D721Med (cell line): ENCODE measurements at regions not wholly inside any gene's neighbourhood (a gene's known extent, or its start where the extent isn't known, plus 50 kb on each side); places are given as distances from the start of the nearest gene placed in this dataset.

Source experiments
- DNase-seq: peaks from one replicate; pipeline ENCODE4 v3.0.0; 2011; ENCODE audit warnings: low spot score; ENCODE audit not compliant: insufficient read length
- FAIRE-seq: peaks from 2 replicates; lab custom pipeline; 2011; peaks lifted over from hg19 to GRCh38; lab: Jason Lieb, UNC
- TF ChIP-seq, protein P1 (sequence below): IDR thresholded peaks from 2 replicates; pipeline ENCODE4 v1.5.1; 2012; ENCODE audit warnings: mild to moderate bottlenecking, control low read depth; ENCODE audit not compliant: insufficient read depth; ENCODE audit errors: missing control alignments

DNA sequence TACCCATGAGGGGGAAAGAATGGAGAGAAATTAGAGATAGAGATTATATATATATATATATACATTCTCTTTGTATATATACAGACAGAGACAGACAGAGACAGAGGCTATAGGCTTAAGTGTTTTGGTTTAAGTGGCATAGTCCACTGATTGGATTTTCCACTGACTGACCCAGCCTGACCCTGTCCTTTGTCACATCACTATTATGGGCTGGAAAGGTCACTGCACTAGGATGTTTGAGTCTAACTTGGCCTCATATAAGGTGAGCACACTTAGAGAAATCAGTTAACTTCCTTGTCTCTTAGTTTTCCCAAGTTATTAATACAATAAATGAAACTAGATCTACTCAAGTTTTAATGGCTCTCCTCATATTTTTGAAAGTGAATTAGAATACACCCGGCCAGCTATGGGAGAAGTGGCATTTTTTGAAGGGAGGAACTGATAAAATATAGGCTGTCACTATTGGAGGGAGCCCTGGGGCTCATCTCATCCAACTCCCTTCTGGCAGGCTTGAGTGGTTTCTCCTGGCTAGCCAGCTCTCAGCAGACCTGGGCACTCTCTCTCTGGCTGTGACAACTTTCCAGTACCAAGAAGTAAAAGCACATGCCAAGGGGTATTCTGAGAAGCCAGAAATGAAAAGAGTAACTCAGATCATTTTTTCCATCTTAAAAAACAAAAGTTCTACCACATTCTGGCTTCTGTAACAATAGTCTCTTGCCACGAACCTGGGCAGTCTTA lies 455.6 kb upstream of the ANKRD30A start:
- TF ChIP-seq, protein P1, sequence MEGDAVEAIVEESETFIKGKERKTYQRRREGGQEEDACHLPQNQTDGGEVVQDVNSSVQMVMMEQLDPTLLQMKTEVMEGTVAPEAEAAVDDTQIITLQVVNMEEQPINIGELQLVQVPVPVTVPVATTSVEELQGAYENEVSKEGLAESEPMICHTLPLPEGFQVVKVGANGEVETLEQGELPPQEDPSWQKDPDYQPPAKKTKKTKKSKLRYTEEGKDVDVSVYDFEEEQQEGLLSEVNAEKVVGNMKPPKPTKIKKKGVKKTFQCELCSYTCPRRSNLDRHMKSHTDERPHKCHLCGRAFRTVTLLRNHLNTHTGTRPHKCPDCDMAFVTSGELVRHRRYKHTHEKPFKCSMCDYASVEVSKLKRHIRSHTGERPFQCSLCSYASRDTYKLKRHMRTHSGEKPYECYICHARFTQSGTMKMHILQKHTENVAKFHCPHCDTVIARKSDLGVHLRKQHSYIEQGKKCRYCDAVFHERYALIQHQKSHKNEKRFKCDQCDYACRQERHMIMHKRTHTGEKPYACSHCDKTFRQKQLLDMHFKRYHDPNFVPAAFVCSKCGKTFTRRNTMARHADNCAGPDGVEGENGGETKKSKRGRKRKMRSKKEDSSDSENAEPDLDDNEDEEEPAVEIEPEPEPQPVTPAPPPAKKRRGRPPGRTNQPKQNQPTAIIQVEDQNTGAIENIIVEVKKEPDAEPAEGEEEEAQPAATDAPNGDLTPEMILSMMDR: no peak
- DNase-seq (no peak), FAIRE-seq (no peak)

- TF ChIP-seq, protein P1: no peak
- no peak for FAIRE-seq
- DNase-seq: no peak
Measured at GRCh38 chr10:36666451-36666850, 458.9 kb upstream of the ANKRD30A start.

- FAIRE-seq (no peak), DNase-seq (no peak)
- TF ChIP-seq, protein P1: no peak
Measured at GRCh38 chr10:36662571-36662970, 462.8 kb upstream of the ANKRD30A start.

GRCh38 chr10:36650274-36650673 lies 475.1 kb upstream of the ANKRD30A start:
- TF ChIP-seq, protein P1: no peak
- FAIRE-seq: no peak
- DNase-seq: no peak

- no peak for FAIRE-seq
- DNase-seq: no peak
- TF ChIP-seq, protein P1: no peak
Measured at GRCh38 chr10:36647540-36647939, 477.9 kb upstream of the ANKRD30A start.

- TF ChIP-seq, protein P1: no peak
- FAIRE-seq (no peak), DNase-seq (no peak)
Measured at GRCh38 chr10:36640626-36641025, 484.8 kb upstream of the ANKRD30A start.

DNA sequence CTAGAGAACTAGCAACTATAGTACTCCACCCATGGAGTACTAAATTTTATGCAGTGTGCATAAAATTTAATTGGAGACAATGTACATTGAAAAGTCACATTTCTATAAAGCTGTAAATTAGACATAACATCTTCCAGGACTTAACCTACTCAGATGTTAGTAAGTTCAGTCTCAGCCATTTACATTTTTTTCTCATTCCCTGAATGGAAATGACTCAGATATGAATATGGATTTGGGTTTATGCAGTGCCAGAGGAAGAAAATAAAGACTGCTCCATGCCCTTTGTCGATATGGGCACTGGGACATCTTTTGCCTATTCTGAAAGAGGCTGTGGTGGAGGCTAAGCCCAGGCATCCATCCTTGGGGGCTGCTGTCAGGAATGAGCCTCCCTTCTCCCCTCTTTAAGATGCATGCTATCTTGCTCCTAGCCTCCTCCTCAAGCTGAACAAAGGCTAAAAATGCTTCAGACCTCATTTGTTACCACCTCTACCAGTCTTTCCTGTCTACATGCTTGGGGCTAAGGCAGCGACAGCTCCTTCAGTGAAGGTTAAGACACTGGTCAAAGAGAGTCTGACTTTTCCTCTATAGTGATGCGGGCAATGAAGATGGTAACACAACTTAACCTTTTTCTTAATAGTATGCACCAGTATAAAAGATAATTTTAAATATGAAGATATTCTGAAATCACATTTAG lies 486.8 kb upstream of the ANKRD30A start:
- FAIRE-seq (no peak), DNase-seq (no peak)
- TF ChIP-seq, protein P1: no peak
